HG03342 (cell line): ENCODE measurements at regions not wholly inside any gene's neighbourhood (a gene's known extent, or its start where the extent isn't known, plus 50 kb on each side); places are given as distances from the start of the nearest gene placed in this dataset.
"Not testable (repeated sequence)": the region's sequence is repeated elsewhere in the genome, so short reads cannot be mapped to it uniquely, and the experiment has no call there.

Experiments used
- ATAC-seq: cut with Tn5 transposase; IDR thresholded peaks from one replicate; pipeline ENCODE4 v1.9.1; 2021; ENCODE audit warnings: mild to moderate bottlenecking, moderate library complexity; ENCODE audit not compliant: unreplicated experiment

DNA sequence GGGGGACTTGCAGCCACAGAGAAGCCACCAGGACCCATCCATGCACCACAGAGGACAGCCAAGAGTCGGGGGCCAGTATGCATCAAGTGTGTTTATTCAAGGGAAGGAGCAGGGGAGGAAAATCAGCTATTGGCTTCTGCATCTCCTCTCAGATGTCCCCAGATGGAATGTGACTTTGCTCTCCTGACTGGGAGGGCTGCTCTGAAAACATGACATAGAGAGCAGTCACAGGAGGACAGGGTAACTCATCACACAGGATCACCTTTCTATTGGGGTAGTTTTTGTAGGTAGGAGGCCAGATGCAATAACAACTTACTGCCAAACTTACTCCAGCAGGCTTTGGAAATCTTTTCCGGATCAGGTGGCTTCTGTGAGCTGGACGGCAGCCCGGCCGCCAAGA is 121.0 kb upstream of the OPCML start:
- ATAC-seq = no peak

DNA sequence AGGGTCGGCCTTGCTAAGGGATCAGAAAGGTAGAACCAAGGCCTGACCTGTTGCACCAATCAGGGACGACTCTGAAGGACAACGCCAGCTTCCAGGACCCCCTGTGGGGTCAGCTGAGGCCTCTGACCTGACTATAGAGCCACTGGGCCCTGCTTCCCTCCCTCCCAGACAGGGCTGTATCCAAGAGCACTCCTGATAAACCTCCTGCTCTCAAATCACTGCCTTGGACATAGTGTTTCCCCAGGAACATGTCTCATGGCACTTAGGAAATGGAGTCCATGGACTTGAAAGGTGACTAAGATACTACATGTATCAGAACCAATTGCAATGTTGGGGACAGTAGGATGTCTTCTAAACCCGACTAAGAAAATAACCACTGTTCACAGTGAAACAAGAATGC is 117.8 kb upstream of the OPCML start:
- no peak for ATAC-seq

DNA sequence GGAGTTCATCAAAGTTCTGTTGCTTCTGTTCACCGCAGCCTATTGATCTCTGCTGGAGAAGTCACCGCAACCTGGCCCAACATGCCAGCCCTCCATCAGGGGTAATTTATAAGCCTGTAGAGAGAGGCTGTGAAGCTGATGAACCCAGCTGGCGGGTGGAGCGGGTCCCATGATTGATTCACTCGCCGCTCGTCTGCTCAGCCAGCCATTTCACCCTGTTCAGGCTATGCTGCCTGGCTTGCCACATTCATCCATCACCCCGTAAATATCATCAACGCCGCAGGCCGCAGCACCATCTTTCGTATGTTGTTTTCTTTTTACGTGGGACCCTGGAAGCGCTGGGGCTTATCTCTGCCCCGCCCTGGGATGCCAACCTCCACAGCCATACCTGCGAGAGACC is 116.7 kb upstream of the OPCML start:
- ATAC-seq = no peak

DNA sequence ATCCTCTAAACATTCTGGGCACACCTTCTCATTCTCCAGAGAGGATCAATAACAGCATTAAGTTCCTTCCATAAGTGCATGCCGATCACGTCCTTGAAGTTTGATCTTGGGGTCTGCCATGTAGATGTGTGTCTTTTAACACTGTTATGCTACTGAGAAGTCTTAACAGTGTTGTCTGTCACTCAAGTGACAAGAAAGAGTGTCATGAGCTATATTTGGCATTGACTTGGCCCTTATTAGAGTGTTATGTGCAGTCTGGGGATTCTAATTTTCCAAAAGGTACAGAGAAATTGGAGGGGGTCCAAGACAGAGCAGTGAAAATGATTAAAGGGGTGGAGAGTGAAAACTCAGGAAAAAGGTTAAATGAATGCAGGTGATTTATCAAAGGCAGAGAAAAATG is 107.1 kb upstream of the OPCML start:
- no peak for ATAC-seq

DNA sequence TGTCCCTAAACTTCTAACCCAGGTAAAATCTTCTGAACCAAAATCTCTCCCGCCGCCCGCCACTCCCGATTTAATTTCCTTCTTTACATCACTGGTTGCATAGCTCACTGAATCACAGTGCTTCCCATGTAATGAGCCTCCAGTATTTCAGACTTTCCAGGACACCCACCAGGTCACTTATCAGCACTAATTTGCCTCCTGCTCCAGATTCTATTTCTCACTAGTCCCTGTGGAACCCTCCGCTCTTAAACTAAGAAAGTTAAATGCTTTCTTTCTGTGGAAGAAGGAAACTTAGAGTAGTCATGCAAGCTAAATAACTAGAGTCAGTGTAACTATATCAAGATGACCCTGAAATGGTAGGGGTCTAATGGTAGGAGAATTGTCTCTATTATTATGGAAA is 106.6 kb upstream of the OPCML start:
- ATAC-seq = no peak

DNA sequence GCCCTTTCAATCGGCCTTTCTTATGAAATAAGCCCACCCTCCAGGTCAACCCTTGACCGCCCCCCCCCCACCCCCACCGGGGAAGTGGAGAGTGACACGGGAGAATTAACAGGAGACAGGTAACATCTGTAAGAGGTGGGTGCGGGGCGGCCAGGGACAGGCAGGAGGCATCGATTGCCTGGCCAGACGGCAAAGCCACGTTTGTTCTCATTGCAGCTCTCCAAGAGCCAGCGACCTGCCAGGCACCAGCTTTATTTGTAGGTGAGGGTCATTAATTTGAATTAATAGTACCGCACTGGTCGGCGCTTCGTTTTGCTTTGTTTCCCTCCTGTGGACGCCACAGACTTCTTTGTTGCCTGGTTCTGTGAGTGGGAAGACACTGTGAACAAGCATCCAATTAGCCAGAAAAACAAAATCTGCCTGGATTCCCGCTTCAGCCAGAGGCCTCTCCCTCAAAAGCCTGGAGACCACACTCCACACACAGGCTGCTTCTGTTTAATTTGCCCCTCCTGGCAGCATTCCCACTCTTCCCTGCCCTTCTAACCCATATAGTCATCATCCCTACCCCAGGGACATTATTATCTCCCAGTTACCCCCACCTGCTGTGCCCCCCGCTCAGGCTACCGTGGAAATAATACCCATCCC is 104.5 kb upstream of the OPCML start:
- no peak for ATAC-seq

DNA sequence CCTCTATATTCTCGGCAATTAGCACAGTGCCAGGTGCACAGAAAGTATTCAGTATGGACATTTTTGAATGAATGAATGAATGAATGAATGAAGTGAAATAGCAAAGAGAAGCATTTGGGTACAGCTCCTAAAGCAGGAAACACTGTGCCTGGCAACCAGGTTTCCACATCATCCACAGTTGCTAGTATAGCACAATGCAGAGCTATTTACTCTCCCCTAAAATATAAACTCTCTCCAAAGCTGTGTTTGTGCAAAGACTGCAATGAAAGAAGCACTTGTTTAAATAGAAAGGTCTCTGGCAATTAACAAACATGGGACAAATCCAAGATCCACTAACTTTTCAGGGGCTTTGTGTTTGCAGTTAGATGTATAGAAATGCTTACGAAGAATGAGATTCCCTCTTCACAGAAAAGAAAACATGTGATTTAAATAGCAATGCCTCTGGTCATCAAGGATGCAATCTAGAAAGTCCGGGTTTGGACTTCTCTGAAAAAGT is 103.0 kb upstream of the OPCML start:
- ATAC-seq = no peak

DNA sequence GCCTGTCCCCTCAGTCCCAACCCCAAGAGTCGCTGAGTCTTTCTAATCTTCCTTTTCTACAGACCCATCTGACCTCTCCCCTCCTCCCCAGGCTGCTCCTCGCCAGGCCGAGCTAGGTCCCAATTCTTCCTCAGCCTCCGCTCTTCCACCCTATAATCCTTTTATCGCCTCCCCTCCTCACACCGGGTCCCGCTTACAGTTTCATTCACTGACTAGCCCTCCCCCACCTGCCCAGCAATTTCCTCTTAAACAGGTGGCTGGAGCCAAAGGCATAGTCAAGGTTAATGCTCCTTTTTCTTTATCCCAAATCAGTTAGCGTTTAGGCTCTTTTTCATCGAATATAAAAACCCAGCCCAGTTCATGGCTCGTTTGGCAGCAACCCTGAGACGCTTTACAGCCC is 96.1 kb upstream of the OPCML start:
- not testable (repeated sequence) for ATAC-seq

DNA sequence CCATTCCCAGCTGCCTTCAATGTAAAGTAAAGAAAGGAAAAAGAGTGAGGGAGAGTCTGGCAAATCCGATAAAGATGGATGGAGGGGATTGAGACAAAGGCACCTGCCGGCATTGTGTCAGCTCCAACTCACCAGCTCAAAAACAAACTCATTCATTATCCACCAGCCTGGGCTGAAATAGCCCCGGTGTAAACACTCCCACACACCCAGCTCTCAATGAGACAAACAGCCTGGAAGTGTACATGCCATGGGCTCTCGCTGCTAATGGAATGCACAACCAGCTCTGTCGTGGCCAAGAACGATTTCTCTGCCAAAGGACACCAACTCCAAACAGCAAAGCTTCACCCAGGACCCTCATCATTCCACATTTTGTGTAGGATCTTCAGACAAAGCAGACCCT is 89.3 kb upstream of the OPCML start:
- ATAC-seq = no peak

DNA sequence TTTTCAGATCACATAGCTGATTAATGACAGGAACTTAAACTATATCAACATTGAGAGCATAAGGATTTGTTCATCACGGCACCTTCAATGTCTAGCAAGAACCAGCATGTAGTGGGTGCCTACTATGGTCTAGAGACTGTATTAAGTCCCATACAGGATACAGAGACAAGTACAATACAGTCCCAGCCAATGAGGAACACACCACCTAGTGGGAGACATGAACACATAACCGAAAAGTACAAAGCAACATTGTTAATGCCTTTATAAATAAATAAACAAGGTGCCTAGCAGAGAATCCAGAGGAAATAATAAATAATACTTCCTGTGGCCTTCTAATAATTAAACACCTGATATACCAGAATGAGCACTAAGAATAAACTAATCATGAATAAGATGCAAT is 87.7 kb upstream of the OPCML start:
- no peak for ATAC-seq

DNA sequence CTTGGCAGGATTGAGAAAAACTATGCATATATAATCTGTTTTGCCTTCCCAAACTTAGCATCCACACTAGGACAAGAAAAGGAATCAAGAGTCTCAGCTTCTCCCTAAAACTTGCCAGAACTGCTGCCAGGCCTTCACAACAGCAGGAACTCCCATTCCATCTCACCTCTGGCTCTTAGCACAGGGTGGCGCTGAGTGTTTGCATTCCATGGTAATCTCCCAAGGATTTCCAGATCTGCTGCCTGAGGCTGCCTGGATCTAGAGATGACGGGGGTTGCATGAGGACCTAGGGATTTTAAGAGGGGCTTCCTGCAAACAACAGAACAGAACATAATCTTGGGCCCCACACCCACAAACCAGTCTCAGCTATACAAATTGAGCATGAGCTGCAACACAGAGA is 87.1 kb upstream of the OPCML start:
- ATAC-seq = no peak

DNA sequence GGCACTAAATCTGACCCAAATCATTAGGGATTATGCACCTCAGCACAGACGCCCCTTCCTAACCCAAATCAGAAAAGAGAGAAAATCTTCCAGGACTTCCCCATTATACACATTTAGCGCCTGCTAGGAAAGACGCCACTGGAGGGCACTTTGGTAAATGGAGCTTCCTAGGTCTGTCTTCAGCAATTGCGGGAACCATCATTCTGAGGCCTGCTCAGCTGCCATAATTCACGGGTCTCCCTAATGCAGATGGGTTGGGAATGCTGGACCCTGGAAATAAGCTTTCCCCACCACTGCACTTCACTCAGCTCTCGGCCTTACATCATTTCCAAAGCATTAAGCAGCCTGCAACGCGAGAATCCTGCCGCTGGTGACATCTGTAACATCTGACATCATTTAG is 86.2 kb upstream of the OPCML start:
- no peak for ATAC-seq

DNA sequence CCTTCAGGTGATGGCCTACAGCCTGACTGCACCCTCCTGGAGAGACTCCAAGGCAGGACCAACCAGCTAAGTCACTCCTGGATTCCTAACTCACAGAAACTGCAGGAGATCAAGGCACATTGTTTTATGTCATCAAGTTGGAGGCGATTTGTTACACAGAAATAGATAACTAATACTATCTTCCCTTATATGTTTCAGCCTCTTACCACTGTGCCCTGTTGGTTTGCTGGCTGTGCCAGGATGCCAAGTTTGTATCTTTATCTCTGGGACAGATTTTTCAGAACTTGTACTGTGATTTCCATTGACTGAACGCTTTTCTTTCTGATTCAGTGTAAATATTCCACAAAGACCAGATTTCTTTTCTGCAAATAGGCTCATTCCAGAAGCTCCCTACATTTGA is 76.2 kb upstream of the OPCML start:
- ATAC-seq = no peak

DNA sequence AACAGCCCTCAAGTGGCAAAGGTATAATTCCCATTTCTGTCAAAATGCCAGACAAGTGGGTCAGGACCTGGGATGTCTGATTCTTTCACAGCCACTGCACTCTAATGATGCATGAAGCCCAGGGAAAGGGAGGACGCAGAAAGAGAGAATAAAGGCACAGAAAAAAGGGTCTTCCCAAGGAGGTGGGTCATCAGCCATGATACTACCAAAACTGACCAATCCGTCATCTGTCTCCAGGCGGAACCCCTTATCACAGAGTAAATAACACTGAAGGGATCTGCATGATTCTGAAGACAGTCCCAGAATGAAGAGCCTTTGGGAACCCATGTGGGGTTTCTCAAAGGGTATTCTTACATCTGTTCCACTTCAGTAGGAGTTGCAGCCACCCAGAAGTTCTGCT is 73.8 kb upstream of the OPCML start:
- ATAC-seq = no peak

DNA sequence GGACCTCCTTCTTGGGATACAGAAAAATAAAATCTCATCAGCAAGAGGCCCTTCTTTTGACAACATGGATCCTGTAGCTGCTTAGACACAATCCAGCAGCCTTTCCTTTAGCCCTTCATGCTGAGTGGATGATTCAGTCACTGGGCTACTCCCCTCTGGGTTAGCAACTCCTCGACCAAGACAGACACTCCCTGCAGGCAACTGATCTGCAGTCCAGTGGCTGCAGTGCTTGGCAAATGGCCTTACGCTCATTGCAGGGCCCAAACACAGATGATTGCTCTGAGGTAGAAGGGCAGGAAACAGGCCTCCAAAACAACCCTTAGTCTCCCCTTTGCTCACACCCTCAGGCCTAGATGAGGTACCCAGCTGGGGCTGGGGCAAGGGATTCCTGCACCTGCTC is 73.2 kb upstream of the OPCML start:
- no peak for ATAC-seq

DNA sequence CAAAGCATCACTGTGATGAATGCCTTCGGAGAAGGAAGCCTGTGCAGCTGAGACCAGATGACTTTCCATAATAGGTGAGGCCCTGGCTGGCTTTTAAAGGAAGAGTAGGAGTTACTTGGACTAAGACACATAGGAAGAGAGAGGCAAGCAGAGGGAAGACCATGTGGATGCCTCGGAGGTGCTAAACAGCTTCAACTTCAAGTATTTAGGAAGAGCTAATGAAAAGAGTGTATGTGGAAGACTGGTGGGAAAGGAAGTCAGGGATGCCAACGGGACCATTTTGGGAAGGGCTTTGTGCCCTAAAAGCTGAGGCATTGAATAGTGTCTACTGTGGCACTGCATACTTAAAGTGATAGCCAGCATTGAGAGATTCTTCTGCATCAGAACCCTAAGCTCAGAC is 69.3 kb upstream of the OPCML start:
- no peak for ATAC-seq

DNA sequence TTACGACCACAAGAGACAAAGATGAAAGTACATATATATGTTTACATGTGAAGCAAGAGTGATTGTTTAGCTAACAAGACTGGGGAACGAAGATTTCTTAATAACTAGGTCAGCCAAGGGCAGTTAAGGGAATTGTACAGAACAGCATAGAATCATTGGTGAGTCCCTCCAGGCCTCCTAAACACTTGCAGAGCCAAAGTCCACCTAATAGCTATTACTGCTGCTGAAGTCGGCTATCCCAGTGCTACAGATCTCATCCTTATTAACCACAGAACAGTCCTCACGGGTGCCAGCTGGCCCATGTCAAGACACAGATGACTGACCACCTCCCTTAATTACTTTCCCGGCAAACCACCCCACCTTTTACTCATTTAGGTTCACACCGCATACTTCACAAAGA is 68.5 kb upstream of the OPCML start:
- ATAC-seq = no peak

DNA sequence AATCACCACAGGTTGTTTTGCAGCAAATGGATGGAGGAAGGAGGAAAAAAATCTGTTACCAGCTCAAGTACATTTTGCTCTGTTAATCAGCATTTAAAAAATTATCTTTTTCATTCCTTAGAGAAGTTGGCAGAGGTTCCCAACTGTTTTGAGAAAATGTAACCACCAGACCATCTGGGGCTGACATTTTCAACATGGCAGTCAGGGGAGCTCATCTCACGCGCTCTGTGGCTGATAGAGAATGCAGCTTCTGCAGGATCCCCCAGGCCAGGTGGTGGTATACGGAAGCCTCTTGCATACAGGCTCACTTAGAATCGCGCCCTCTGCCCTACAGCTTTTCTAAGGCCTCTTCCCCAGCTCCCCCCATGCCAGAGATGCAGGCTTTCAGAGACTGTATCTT is 68.0 kb upstream of the OPCML start:
- no peak for ATAC-seq

DNA sequence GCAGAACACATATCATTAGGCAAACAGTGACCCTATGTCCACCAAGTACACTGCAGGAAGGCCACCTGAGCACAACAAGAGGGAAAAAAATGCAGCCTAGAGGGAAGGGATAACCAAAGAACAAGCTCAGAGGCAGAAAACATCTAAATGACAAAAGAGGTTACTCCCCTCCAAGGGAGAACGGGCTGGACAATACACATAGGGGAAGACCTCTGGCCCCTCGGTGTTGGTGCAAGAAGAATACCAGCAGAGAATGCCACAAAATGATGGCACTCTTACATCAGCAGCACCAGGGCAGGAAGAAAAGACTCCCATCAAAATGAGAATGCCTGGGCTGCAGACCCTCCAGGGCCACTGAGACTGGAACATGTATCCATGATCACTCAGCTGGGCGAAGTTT is 66.6 kb upstream of the OPCML start:
- ATAC-seq = no peak

DNA sequence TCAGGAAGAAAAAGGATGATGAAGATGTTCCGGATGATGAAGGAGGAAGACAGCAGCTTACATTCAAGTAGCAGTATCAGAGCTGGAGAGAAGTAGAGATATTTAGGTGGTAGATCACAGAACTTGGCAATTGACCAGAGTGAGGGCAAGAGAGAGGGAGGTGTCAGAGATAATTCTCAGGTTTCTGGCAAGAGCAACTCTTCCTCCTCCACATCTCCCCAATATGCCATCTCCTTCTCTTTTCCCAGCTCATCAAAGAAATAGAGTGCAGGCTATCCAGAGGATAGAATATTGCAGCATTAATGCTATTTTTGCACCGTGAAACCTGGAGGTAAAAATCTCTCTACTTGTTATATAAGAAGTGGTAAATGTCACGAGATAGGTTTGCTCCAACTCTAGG is 64.9 kb upstream of the OPCML start:
- ATAC-seq = no peak

DNA sequence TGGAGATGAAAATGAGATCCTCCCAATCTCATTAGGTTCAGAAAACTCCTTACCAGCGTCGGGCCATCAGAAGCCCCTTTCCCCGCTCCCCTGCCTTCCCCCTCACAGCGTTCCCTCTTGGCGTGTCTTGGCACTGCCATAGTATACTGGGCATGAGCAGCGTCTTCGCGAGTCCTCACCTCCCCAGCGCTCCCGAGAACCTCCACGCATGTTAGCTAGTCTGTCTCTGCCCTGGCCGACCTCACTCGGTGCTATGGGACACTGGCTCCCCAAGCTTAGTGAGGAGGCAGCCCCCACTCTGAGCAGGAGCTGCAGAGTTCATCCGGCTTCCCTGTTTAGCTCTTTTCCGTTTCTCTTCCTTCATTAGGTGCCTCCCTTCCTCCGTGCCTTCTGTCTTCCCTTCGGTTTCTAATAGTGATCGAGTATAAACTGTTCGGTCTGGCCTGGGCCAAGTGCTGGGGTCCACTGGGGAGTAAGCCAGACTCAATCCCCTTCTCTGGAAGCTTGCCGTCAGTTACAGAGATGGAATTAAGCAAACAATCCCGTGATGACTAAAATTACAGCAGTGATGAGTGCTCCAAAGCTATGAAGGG is 63.8 kb upstream of the OPCML start:
- no peak for ATAC-seq

DNA sequence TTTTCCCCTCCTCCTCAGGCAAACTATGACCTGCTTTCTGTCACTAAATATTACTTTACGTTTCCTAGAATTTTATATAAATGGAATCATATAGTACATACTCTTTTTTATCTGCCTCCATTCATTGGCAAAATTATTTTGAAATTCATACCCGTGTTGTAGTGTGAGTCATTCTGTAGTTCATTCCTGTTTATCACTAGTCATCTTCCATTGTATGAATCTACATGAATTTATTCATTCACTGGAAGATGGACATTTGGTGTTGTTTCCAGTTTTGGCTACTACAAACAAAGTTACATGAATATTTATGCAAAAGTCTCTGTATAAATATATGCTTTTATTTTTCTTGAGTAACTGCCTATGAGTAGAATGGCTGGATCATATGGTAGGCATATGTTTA is 60.7 kb upstream of the OPCML start:
- no peak for ATAC-seq

DNA sequence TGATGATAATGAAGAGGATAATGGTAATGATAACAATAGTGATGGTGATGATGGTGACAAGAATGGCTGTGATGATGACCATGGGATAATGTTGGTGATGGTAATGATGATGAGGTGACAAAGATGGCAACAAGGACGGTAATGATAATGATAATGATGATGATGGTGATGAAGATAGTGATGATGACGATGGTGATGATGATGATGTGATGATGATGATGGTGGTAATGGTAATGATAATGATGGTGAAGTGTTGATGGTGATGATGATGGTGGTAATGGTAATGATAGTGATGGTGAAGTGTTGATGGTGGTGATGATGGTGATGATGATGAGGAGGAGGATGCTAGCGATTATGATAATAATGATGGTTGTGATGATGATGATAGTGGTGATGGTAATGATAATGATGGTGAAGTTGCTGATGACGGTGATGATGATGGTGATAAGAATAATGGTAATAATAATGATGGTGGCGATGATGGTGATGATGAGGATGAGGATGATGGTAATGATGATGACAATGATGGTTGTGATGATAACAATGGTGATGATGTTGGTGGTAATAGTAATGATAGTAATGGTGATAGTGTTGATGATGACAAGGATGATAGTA is 54.7 kb upstream of the OPCML start:
- ATAC-seq = no peak
